ENCODE measurements at regions not wholly inside any gene's neighbourhood (a gene's known extent, or its start where the extent isn't known, plus 50 kb on each side); places are given as distances from the start of the nearest gene placed in this dataset.
"Not testable (repeated sequence)": the region's sequence is repeated elsewhere in the genome, so short reads cannot be mapped to it uniquely, and the experiment has no call there.

DNA sequence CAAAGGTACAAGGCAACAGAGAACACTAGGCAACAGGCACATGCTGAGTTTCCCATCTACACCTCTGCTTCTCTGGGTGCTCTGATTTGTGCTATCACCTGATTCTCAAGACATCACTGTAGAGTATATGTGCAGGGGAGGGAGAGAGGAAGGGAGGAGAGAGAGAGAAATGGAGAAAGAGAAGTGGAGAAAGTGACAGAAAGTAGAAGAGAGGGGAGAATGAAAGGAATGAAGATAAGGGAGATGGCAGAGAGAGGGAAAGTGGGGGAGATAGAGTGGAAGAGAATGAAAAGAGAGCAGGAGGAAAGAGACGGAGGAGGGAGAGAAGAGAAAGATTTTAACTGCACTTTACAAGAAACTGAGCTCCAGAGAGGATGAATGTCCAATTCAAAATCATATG lies 340.7 kb upstream of the CDH5 start:
- no peaks in the 10 kb centered on the region for H3K4me1 Mint-ChIP-seq
- no peak overlapping the region for H3K27ac Mint-ChIP-seq
- no peak for DNase-seq
- peaks cover 0 to 5% (median 0%) of the 10 kb centered on the region in 6 donors for H3K9me3 Mint-ChIP-seq
- H3K27me3 Mint-ChIP-seq (ENCODE audit: low read depth in 3 of 3): peaks cover 0 to 11% (median 8%) of the 10 kb centered on the region in 3 donors
- no peaks in the 10 kb centered on the region for H3K36me3 Mint-ChIP-seq
- H3K4me3 Mint-ChIP-seq: no peak overlapping the region

DNA sequence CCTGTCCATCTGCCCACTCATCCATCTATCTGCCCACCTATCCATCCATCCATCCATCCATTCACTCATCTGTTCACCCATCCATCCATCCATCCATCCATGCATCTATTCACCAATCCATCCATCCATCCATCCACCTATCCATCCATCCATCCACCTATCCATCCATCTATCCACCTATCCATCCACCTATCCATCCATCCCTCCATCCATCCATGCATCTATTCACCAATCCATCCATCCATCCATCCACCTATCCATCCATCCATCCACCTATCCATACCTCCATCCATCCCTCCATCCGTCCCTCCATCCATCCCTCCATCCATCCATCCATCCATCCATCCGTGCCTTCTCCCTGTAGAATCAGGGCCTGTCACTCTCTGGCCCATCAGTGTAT lies 341.9 kb upstream of the CDH5 start:
- H3K27ac Mint-ChIP-seq, H3K9me3 Mint-ChIP-seq, H3K36me3 Mint-ChIP-seq, H3K4me1 Mint-ChIP-seq, DNase-seq, H3K4me3 Mint-ChIP-seq: not testable (repeated sequence)
- peaks cover 0 to 11% (median 9%) of the 10 kb centered on the region in 3 donors for H3K27me3 Mint-ChIP-seq (ENCODE audit: low read depth in 3 of 3)

DNA sequence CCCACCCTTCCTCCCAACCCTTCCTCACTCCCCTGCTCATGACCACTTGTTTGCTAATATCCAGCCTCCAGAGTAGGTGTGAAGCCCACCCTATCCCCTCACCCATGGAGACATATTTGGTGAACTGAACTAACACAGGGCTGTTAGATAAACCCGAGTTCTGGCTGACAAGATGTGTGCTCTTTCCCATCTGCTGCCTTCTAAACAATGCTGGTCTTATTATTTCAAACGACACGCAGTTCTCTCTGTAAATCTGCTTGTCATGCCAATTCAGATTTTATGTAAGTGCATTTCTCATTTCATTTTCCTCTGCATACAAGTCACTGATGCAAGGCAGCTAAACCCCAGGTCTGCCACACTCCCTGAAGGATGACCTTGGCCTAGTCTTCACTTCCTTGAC lies 343.0 kb upstream of the CDH5 start:
- Mint-ChIP-seq H3K4me3 (no peak overlapping the region), H3K27me3 (ENCODE audit: low read depth in 3 of 3) (peaks cover 0 to 11% (median 7%) of the 10 kb centered on the region in 3 donors), H3K27ac (no peak overlapping the region), H3K36me3 (no peaks in the 10 kb centered on the region), H3K9me3 (peaks cover 0 to 5% (median 0%) of the 10 kb centered on the region in 6 donors), H3K4me1 (no peaks in the 10 kb centered on the region)
- no peak for DNase-seq

DNA sequence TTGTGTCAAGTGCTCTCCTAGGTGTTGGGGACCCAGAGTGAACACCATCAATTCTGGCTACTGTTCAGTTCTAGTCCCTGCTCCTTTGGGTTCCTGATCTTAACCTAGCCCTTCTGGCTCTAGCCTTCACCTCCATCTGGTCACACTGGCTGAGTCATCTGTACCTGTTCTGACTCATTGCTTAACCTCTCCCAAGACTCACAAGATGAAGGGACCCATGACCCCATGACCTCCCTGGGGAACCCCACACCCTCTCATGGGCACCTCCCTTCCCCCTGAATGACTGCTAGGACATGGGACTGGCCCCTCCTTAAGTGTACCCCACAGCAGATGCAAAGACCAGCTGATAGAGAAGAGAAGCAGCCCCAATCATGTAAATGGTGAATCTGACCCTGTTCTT lies 345.8 kb upstream of the CDH5 start:
- no peak for DNase-seq
- Mint-ChIP-seq H3K27ac (no peak overlapping the region), H3K36me3 (no peaks in the 10 kb centered on the region), H3K27me3 (ENCODE audit: low read depth in 3 of 3) (peaks cover 2 to 5% (median 3%) of the 10 kb centered on the region in 3 donors), H3K4me1 (no peaks in the 10 kb centered on the region), H3K4me3 (no peak overlapping the region), H3K9me3 (peaks cover 0 to 5% (median 0%) of the 10 kb centered on the region in 6 donors)

DNA sequence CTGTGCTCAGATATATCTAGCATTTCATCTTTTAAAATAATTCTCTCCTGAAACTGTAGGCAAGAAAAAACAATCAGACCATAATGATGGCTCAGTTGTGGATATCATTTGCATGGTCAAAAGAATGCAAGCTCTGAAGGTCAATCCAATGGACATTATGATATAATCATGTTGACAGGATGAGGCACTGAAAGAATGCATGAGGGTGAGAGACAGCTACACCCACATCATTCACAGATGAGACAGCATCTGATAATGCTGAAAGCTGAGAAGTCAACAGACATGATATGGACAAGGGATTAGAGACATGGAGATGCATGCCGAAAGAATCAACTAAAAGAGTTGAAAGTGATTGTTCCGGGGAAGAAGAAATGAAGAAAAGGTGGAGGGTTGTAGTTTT lies 346.4 kb upstream of the CDH5 start:
- no peak for DNase-seq
- H3K36me3 Mint-ChIP-seq: no peaks in the 10 kb centered on the region
- H3K4me1 Mint-ChIP-seq: no peaks in the 10 kb centered on the region
- no peak overlapping the region for H3K27ac Mint-ChIP-seq
- H3K9me3 Mint-ChIP-seq: peaks cover 0 to 5% (median 0%) of the 10 kb centered on the region in 6 donors
- H3K27me3 Mint-ChIP-seq (ENCODE audit: low read depth in 3 of 3): peaks cover 4% of the 10 kb centered on the region in 3 donors
- no peak overlapping the region for H3K4me3 Mint-ChIP-seq

DNA sequence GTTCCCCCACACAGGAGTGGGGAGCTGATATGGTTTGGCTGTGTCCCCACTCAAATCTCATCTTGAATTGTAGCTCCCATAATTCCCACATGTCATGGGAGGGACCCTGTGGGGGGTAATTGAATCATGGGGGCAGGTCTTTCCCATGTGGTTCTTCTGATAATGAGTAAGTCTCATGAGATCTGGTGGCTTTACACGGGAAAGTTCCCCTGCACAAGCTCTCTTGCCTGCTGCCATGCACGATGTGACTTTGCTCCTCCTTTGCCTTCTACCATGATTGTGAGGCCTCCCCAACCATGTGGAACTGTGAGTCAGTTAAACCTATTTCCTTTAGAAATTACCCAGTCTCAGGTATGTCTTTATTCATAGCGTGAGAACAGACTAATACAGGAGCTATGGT lies 347.0 kb upstream of the CDH5 start:
- not testable (repeated sequence) for H3K36me3 Mint-ChIP-seq; DNase-seq; H3K4me3 Mint-ChIP-seq; H3K4me1 Mint-ChIP-seq; H3K9me3 Mint-ChIP-seq; H3K27me3 Mint-ChIP-seq (ENCODE audit: low read depth in 3 of 3); H3K27ac Mint-ChIP-seq

DNA sequence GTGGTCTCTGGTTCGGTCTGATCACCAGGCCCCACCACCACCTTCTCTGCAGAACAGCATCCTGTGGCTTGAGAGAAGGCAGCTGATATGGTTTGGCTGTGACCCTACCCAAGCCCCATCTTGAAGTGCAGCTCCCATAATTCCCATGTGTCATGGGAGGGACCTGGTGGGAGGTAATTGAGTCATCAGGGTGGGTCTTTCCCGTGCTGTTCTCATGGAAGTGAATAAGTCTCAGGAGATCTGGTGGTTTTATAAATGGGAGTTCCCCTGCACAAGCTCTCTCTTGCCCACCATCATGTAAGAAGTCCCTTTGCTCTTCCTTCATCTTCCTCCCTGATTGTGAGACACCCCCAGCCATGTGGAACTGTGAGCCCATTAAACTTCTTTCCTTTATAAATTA lies 352.3 kb upstream of the CDH5 start:
- Mint-ChIP-seq H3K4me1 (no peaks in the 10 kb centered on the region), H3K36me3 (no peaks in the 10 kb centered on the region), H3K9me3 (peaks cover 0 to 8% (median 0%) of the 10 kb centered on the region in 6 donors), H3K27me3 (ENCODE audit: low read depth in 3 of 3) (peaks cover 3 to 9% (median 6%) of the 10 kb centered on the region in 3 donors), H3K27ac (peak overlapping the region in 1 of 6 donors; percentile 31), H3K4me3 (no peak overlapping the region)
- no peak for DNase-seq

DNA sequence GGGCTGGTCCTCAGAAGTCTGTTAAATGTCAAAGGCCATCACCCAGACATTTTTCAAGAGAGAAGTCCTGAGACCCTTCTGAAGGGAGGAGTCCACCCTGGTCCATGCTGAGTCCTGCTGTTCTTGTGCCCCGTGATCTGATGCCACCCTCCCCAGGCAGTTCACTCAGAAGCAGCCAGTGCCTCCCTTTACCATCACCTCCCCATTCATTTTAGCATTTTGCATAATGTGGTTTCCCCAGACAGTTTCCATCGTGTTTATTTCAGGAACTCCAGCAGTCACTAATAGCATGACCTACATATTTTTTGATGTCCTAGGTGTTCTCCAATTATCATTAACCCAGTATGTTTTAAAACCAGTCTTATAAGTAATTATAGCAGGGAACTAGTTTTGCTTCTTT lies 353.0 kb upstream of the CDH5 start:
- Mint-ChIP-seq H3K27ac (no peak overlapping the region), H3K4me3 (no peak overlapping the region), H3K36me3 (no peaks in the 10 kb centered on the region), H3K27me3 (ENCODE audit: low read depth in 3 of 3) (peaks cover 3 to 9% (median 6%) of the 10 kb centered on the region in 3 donors), H3K9me3 (peaks cover 0 to 8% (median 0%) of the 10 kb centered on the region in 6 donors), H3K4me1 (no peaks in the 10 kb centered on the region)
- DNase-seq: no peak

DNA sequence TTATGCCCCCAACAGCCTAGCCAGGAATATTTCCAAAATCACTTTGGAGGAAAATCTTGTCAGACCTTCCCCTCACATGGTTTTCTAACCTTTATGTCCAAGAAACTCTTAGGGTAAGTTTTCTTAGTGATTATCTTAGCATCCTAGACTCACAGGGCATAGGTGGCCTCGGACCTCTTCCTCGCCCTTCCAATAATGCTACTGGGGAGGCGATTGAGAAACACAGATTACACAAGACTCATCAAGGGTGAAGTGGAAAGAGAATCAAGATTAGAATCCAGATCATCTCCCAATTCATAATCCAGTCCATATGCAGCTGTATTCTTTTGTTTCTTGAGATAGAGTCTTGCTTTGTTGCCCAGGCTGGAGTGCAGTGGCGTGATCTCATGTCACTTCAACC lies 358.4 kb upstream of the CDH5 start:
- no peak for DNase-seq
- no peak overlapping the region for H3K4me3 Mint-ChIP-seq
- no peaks in the 10 kb centered on the region for H3K36me3 Mint-ChIP-seq
- no peaks in the 10 kb centered on the region for H3K4me1 Mint-ChIP-seq
- no peak overlapping the region for H3K27ac Mint-ChIP-seq
- H3K27me3 Mint-ChIP-seq (ENCODE audit: low read depth in 3 of 3): peaks cover 3 to 4% (median 4%) of the 10 kb centered on the region in 3 donors
- H3K9me3 Mint-ChIP-seq: no peaks in the 10 kb centered on the region

DNA sequence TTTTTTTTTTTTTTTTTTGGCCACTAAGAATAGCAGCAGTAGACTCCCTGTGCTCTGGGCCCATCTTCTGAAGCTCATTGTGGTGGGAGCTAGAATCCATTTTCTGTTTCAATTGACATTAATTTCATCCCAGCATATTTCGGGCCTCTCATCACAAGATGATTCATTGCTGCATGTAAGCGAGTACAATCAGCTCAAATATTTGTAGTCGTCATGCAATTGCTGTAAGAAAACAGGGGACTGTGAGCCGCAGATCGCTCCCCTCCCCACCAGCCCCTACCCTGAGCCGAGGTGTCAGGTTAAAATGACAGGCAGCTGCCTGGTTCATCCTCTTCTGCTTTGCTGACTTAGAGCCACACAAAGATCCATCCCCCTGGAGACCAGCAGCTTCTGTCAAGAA lies 358.8 kb upstream of the CDH5 start:
- Mint-ChIP-seq H3K4me1 (no peaks in the 10 kb centered on the region), H3K9me3 (no peaks in the 10 kb centered on the region), H3K36me3 (no peaks in the 10 kb centered on the region), H3K27ac (no peak overlapping the region), H3K27me3 (ENCODE audit: low read depth in 3 of 3) (peaks cover 1 to 4% (median 3%) of the 10 kb centered on the region in 3 donors), H3K4me3 (no peak overlapping the region)
- DNase-seq: no peak

DNA sequence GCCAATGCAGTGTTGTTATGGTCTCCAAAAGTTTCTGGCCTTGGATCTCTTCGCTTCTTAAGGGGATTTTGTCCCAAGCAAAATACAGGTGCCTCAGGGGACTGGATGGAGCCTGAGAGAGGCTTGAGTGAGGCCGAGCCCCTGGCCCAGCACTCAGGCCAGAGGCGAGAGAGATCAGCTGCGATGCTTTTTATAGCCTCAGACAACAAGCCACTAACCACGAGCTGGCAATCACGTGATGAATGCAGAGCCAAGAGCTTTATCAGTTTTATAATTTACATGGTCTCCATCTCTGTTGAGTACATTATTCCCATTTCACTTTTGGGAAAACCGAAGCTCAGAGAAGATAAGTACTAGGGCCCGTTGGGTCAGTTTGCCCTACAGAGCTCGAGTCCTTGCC lies 360.0 kb upstream of the CDH5 start:
- Mint-ChIP-seq H3K4me3 (no peak overlapping the region), H3K36me3 (no peaks in the 10 kb centered on the region), H3K27ac (no peak overlapping the region), H3K4me1 (no peaks in the 10 kb centered on the region), H3K27me3 (ENCODE audit: low read depth in 3 of 3) (peaks cover 1 to 4% (median 3%) of the 10 kb centered on the region in 3 donors), H3K9me3 (no peaks in the 10 kb centered on the region)
- no peak for DNase-seq

DNA sequence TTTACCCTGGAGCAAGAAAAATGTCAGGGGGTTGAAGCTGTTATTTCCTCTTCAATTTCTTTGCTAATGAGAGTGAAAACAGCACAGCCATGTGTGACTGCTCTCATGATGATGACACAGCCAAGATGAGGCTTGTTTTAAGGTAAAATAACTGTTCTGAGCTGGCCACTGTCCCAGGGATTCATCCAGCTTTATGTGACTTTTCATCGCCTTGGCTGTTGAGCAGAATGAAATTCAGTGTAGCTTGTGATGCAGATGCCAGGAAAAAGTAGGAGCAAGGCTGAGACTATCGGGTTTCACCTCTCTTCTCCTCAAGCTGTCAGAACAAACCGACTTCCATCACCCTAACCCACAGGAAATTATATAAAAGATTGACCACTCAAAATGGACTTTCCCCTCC lies 361.8 kb upstream of the CDH5 start:
- Mint-ChIP-seq H3K9me3 (no peaks in the 10 kb centered on the region), H3K4me3 (no peak overlapping the region)

DNA sequence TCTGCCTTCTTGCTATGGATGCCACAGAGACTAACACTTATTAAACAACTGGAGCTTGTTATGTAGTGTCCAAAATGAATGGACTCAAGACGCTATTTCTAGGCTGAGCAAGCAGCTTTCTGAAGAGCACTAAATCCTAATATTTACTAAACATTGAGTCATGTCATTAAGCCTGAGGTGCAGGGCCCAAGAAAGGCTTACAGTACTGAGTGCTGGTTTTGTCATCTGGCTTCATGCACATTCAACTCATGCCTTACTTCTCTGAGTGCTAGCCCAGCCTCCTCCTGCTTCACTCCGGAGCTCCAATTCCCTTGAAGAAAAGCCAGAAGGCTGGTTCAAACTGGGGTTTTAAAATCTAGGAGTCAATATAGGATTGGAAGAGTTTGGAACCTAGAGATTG lies 363.3 kb upstream of the CDH5 start:
- H3K27me3 Mint-ChIP-seq (ENCODE audit: low read depth in 3 of 3): peaks cover 3 to 10% (median 4%) of the 10 kb centered on the region in 3 donors
- no peak overlapping the region for H3K4me3 Mint-ChIP-seq

More for the DNA sequence above, 361.8 kb upstream of the CDH5 start:
- H3K36me3 Mint-ChIP-seq: no peaks in the 10 kb centered on the region
- no peak for DNase-seq
- no peak overlapping the region for H3K27ac Mint-ChIP-seq
- H3K27me3 Mint-ChIP-seq (ENCODE audit: low read depth in 3 of 3): peaks cover 4 to 8% (median 6%) of the 10 kb centered on the region in 3 donors
- H3K4me1 Mint-ChIP-seq: no peaks in the 10 kb centered on the region

DNA sequence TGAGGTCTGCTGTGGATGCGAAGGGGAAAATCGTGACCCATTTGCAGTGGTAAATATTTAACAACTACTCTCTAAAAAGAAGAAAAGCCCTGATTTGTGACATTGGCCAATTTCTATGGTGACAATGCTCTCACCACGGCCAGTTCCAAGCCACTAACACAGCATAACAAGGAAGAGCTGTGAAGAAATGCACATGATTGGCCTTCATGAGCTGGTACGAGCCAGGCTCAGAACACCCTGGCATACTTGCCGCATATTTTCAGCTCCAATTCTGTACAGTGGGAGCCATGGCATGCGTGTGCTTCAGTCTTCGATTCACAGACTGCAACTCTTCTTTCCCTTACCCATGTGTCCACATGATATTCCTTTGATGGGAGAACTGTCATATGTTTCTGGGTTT lies 363.9 kb upstream of the CDH5 start:
- H3K27me3 Mint-ChIP-seq (ENCODE audit: low read depth in 3 of 3): peaks cover 3 to 10% (median 4%) of the 10 kb centered on the region in 3 donors
- no peak for DNase-seq
- no peak overlapping the region for H3K4me3 Mint-ChIP-seq
- no peak overlapping the region for H3K27ac Mint-ChIP-seq
- H3K36me3 Mint-ChIP-seq: no peaks in the 10 kb centered on the region
- H3K9me3 Mint-ChIP-seq: no peaks in the 10 kb centered on the region
- no peaks in the 10 kb centered on the region for H3K4me1 Mint-ChIP-seq

More for the DNA sequence above, 363.3 kb upstream of the CDH5 start:
- Mint-ChIP-seq H3K9me3 (no peaks in the 10 kb centered on the region), H3K4me1 (no peaks in the 10 kb centered on the region), H3K36me3 (no peaks in the 10 kb centered on the region), H3K27ac (no peak overlapping the region)
- no peak for DNase-seq

DNA sequence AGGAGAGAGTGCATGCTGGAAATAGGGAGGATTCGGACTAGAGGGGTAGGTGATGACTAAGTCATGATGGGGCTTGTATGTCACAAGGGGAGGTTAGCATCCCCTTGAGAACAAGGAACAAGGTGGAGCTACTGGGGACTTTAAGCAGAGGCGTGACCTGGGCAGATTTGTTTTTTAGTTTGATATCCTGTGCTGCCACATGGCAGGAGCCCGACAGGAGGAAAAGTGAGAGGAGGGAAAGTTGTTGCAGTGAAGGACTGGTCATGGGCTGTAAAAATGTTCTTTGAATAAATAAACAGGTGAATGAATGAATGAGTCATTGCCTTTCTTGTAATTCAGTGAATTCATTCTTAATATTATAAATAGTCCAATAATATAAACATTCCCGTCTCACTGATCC lies 365.1 kb upstream of the CDH5 start:
- H3K36me3 Mint-ChIP-seq: no peaks in the 10 kb centered on the region
- no peak overlapping the region for H3K27ac Mint-ChIP-seq
- H3K27me3 Mint-ChIP-seq (ENCODE audit: low read depth in 3 of 3): peaks cover 2 to 12% (median 3%) of the 10 kb centered on the region in 3 donors
- no peak overlapping the region for H3K4me3 Mint-ChIP-seq
- no peaks in the 10 kb centered on the region for H3K4me1 Mint-ChIP-seq
- no peak for DNase-seq
- H3K9me3 Mint-ChIP-seq: no peaks in the 10 kb centered on the region
